NCI-H146 (cell line): ENCODE measurements at regions not wholly inside any gene's neighbourhood (a gene's known extent, or its start where the extent isn't known, plus 50 kb on each side); places are given as distances from the start of the nearest gene placed in this dataset.
"Not testable (repeated sequence)": the region's sequence is repeated elsewhere in the genome, so short reads cannot be mapped to it uniquely, and the experiment has no call there.

Source experiments
- DNase-seq: peaks from one replicate; lab custom pipeline; 2025; lab: John Stamatoyannopoulos, UW

GRCh38 chr4:3961091-3961672 lies 195.0 kb downstream of the ADRA2C start:
- not testable (repeated sequence) for DNase-seq

GRCh38 chr4:3964572-3965278 lies 198.5 kb downstream of the ADRA2C start:
- not testable (repeated sequence) for DNase-seq

- not testable (repeated sequence) for DNase-seq
These were observed 201.0 kb downstream of the ADRA2C start for GRCh38 chr4:3967204-3967603.

GRCh38 chr4:3972626-3973025 lies 206.4 kb downstream of the ADRA2C start:
- DNase-seq, result not testable (repeated sequence)

- DNase-seq, result not testable (repeated sequence)
These were observed 207.5 kb downstream of the ADRA2C start for GRCh38 chr4:3973581-3974200.

GRCh38 chr4:3983518-3984125 lies 217.4 kb downstream of the ADRA2C start:
- peak; percentile 71 for DNase-seq

GRCh38 chr4:3984796-3985195 lies 218.6 kb downstream of the ADRA2C start:
- DNase-seq, result not testable (repeated sequence)

GRCh38 chr4:3986412-3986811 lies 220.2 kb downstream of the ADRA2C start:
- DNase-seq, result not testable (repeated sequence)

GRCh38 chr4:3997386-3997785 lies 229.3 kb downstream of the OTOP1 start:
- not testable (repeated sequence) for DNase-seq

GRCh38 chr4:4004036-4004435 lies 222.7 kb downstream of the OTOP1 start:
- not testable (repeated sequence) for DNase-seq

- not testable (repeated sequence) for DNase-seq
These were observed 222.0 kb downstream of the OTOP1 start for GRCh38 chr4:4004702-4005101.

GRCh38 chr4:4006356-4006755 lies 220.4 kb downstream of the OTOP1 start:
- not testable (repeated sequence) for DNase-seq

- DNase-seq, result not testable (repeated sequence)
These were observed 207.7 kb downstream of the OTOP1 start for GRCh38 chr4:4019071-4019470.

- not testable (repeated sequence) for DNase-seq
These were observed 205.6 kb downstream of the OTOP1 start for GRCh38 chr4:4021161-4021560.

- not testable (repeated sequence) for DNase-seq
These were observed 200.0 kb downstream of the OTOP1 start for GRCh38 chr4:4026708-4027107.

GRCh38 chr4:4028752-4029151 lies 198.0 kb downstream of the OTOP1 start:
- not testable (repeated sequence) for DNase-seq

- not testable (repeated sequence) for DNase-seq
These were observed 196.2 kb downstream of the OTOP1 start for GRCh38 chr4:4030509-4030908.

- not testable (repeated sequence) for DNase-seq
These were observed 195.1 kb downstream of the OTOP1 start for GRCh38 chr4:4031446-4032135.

GRCh38 chr4:4032364-4032763 lies 194.4 kb downstream of the OTOP1 start:
- DNase-seq, result not testable (repeated sequence)

GRCh38 chr4:4032801-4033605 lies 193.7 kb downstream of the OTOP1 start:
- DNase-seq, result not testable (repeated sequence)
